Mucosa of descending colon (tissue), 3 donors: ENCODE measurements at regions not wholly inside any gene's neighbourhood (a gene's known extent, or its start where the extent isn't known, plus 50 kb on each side); places are given as distances from the start of the nearest gene placed in this dataset.

Source experiments
- ATAC-seq: fragments of 200-7000 bp; cut with Tn5 transposase; one replicate; pipeline ENCODE4 v1.9.1; 2020; ENCODE audit warnings: mild to moderate bottlenecking, moderate library complexity
- DNase-seq, 3 donors: peaks; one replicate each; pipeline ENCODE4 v3.0.0-alpha.2; 2020
- H3K36me3 ChIP-seq: fragments of 200-600 bp; one replicate; pipeline ENCODE4 v1.8.0; 2021; ENCODE audit warnings: low read depth, mild to moderate bottlenecking
- H3K4me1 ChIP-seq: fragments of 200-600 bp; one replicate; pipeline ENCODE4 v1.8.0; 2021; ENCODE audit warnings: low read depth, mild to moderate bottlenecking
- H3K4me3 ChIP-seq: fragments of 200-600 bp; one replicate; pipeline ENCODE4 v1.8.0; 2021; ENCODE audit warnings: mild to moderate bottlenecking
- H3K9me3 ChIP-seq: fragments of 200-600 bp; one replicate; pipeline ENCODE4 v1.8.0; 2021; ENCODE audit warnings: mild to moderate bottlenecking
- CTCF ChIP-seq: fragments of 200-600 bp; IDR thresholded peaks from one replicate; pipeline ENCODE4 v1.8.0; 2022; ENCODE audit warnings: antibody characterized with exemption, mild to moderate bottlenecking
- intact Hi-C, 2 donors: fragments of 100-400 bp; cut with DNase I in 1 of 2; cut with micrococcal nuclease in 1 of 2; formaldehyde crosslinking; loops; one replicate each; pipeline versions ENCODE4 v1.11.0 to v1.11.1; 2022; cut with DNase I, micrococcal nuclease
- donor health status: DM: no; HTN: no; CAD: no; lungs with moderate emphysema.
- donor health status: DM: no; HTN: no; CAD: no.
- donor health status: DM: no; HTN: yes; CAD: no.

DNA sequence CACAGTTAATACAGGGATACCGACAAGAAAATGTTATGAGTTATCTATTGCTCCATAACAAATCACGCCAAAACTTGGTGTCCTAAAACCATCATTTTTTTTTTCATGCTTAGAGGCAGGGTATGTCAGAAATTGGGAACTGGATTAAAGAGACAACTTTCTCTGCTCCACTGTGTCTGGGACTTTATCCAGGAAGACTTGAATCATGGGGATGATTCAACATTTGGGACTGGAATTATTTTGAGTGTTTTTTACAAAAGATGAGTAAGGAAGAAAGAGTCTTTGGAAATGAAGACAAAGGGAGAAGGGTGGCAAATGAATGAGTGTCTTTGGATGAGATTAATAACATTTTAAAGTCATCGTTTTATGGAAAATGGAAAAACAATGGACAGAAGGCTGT is 1883.7 kb upstream of the C9orf72 start:
- Histone ChIP-seq H3K36me3 (no peaks in the 10 kb centered on the region), H3K4me1 (no peaks in the 10 kb centered on the region), H3K4me3 (no peak overlapping the region), H3K9me3 (peaks cover 10% of the 10 kb centered on the region)
- no peak for TF ChIP-seq CTCF
- ATAC-seq (no peak), DNase-seq (no peak)
- intact Hi-C loops = no loop called here

DNA sequence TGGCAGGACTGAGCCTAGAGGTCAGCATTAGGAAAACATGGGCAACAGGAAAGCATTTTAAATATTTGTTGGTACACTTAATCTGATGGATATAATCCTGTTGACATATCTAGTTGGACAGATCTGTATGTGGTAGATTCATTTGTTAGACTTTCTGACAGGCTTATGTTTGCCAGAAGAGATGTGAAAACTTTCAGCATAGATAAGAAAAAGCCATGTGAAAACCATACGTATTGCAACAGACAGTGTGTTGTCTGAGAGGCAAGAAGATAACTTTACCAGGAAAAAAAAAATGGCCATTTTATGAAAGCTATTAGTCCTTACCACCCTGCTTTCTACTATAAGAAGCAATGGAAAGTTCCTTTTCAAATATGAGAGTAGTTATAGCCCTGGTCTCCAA is 1902.2 kb upstream of the C9orf72 start:
- DNase-seq (no peak), ATAC-seq (no peak)
- no peaks in the 10 kb centered on the region for H3K4me1 ChIP-seq
- peaks cover 6% of the 10 kb centered on the region for H3K9me3 ChIP-seq
- no peak overlapping the region for H3K4me3 ChIP-seq
- no peak for TF ChIP-seq CTCF
- intact Hi-C loops = no loop called here
- H3K36me3 ChIP-seq = no peaks in the 10 kb centered on the region

DNA sequence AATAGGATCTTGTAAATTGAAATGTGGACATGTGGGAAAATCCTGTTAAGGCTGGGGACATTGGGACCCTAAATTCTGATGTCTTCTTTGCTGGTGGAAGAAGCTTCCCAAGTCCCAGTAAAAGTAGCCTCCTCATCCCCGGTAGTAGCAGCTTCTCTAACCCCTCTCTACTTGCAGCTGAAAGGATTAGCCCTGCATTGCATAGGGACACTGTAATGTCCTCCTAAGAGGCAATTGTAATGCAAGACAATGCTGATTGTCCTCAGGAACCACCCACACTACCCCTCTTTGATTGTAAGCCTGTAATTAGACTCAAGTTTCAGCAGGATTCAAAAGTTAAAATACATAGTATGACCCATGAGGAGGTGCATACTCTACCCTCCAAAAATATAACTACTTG is 1938.4 kb upstream of the C9orf72 start:
- Histone ChIP-seq H3K36me3 (no peaks in the 10 kb centered on the region), H3K4me3 (no peak overlapping the region), H3K9me3 (peaks cover 11% of the 10 kb centered on the region), H3K4me1 (no peaks in the 10 kb centered on the region)
- intact Hi-C loops = no loop called here
- ATAC-seq (no peak), DNase-seq (no peak)
- TF ChIP-seq CTCF = no peak

DNA sequence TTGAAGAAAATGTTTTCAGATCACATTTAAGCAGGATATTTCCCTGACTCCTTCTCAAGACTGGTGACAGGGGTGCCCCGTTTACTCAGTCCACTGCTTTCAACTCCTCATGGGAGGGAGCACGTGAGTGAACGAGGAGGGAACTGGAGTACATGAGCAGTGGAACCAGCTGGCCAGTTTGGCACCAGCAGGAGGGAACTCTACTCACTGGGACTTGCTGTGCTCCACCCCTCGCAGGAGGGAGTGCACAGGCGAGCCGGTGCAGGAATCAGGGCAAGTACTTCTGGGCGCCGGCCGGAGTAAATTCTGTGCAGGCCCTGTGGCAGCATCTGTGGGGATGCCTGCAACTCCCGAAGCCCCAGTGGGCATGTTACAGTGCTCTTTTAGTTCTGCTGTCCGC is 1941.1 kb upstream of the C9orf72 start:
- Histone ChIP-seq H3K9me3 (peaks cover 11% of the 10 kb centered on the region), H3K4me3 (no peak overlapping the region), H3K4me1 (no peaks in the 10 kb centered on the region), H3K36me3 (no peaks in the 10 kb centered on the region)
- ATAC-seq (no peak), DNase-seq (no peak)
- intact Hi-C loops = no loop called here
- TF ChIP-seq CTCF = no peak

DNA sequence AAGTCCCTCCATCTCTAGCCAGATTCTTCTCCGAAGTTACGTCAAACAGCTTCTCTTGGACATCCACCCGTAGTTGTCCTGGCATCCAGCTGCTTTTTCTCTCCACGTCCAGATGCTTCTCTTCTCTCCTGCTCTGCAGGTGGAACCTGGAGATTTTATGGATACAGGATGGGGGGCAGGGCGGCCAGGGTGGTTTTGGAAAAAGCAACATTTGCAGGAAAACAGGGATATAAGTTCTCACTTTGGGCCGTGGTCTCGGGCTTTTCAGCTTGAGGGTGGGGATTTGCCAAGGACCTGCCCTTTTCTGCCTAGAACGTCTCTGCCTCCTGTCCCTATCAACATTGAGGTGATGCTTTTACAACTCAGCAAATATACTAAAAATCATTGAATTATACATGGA is 1941.6 kb upstream of the C9orf72 start:
- intact Hi-C loops = no loop called here
- Histone ChIP-seq H3K4me3 (no peak overlapping the region), H3K9me3 (peaks cover 8% of the 10 kb centered on the region), H3K4me1 (no peaks in the 10 kb centered on the region), H3K36me3 (no peaks in the 10 kb centered on the region)
- TF ChIP-seq CTCF = no peak
- ATAC-seq (no peak), DNase-seq (no peak)

GRCh38 chr9:29548436-29548835 is 1975.2 kb upstream of the C9orf72 start:
- DNase-seq (no peak), ATAC-seq (no peak)
- no peak for TF ChIP-seq CTCF
- intact Hi-C loops = no loop called here
- H3K4me1 ChIP-seq = no peaks in the 10 kb centered on the region
- no peaks in the 10 kb centered on the region for H3K9me3 ChIP-seq
- no peak overlapping the region for H3K4me3 ChIP-seq
- H3K36me3 ChIP-seq = no peaks in the 10 kb centered on the region
